GM21528 (cell line): ENCODE measurements at regions not wholly inside any gene's neighbourhood (a gene's known extent, or its start where the extent isn't known, plus 50 kb on each side); places are given as distances from the start of the nearest gene placed in this dataset.

Experiments
- ATAC-seq: cut with Tn5 transposase; IDR thresholded peaks from one replicate; pipeline ENCODE4 v1.9.1; 2021; ENCODE audit warnings: mild to moderate bottlenecking, moderate library complexity; ENCODE audit not compliant: unreplicated experiment, low FRiP score

- no peak for ATAC-seq
These were observed 62.5 kb upstream of the CD44 start for GRCh38 chr11:35076201-35077100.

GRCh38 chr11:35077709-35078469 is 61.1 kb upstream of the CD44 start:
- ATAC-seq = peak; percentile 63

GRCh38 chr11:35078470-35078735 is 60.6 kb upstream of the CD44 start:
- ATAC-seq = no peak

- no peak for ATAC-seq
These were observed 59.4 kb upstream of the CD44 start for GRCh38 chr11:35079611-35080010.

GRCh38 chr11:35082321-35083180 is 56.4 kb upstream of the CD44 start:
- peak; percentile 74 for ATAC-seq

- no peak for ATAC-seq
These were observed 55.9 kb upstream of the CD44 start for GRCh38 chr11:35083181-35083430.

- ATAC-seq = peak; percentile 56
These were observed 55.3 kb upstream of the CD44 start for GRCh38 chr11:35083431-35084238.

- no peak for ATAC-seq
These were observed 54.0 kb upstream of the CD44 start for GRCh38 chr11:35084817-35085440.

GRCh38 chr11:35085531-35086165 is 53.3 kb upstream of the CD44 start:
- no peak for ATAC-seq

GRCh38 chr11:35087648-35088047 is 51.3 kb upstream of the CD44 start:
- no peak for ATAC-seq

GRCh38 chr11:35088226-35088625 is 50.7 kb upstream of the CD44 start:
- no peak for ATAC-seq

GRCh38 chr11:35088676-35089075 is 50.3 kb upstream of the CD44 start:
- no peak for ATAC-seq
